ENCODE measurements at regions not wholly inside any gene's neighbourhood (a gene's known extent, or its start where the extent isn't known, plus 50 kb on each side); places are given as distances from the start of the nearest gene placed in this dataset.

- ATAC-seq (no peak), DNase-seq (no peak)
- intact Hi-C loops (cut with DNase I), result no loop called here
- Histone ChIP-seq H3K4me3 (no peak overlapping the region), H3K27ac (no peak overlapping the region), H3K9me3 (peaks cover 0 to 12% (median 7%) of the 10 kb centered on the region in 11 donors), H3K4me1 (no peaks in the 10 kb centered on the region), H3K36me3 (no peaks in the 10 kb centered on the region), H3K27me3 (peaks cover 0 to 29% (median 15%) of the 10 kb centered on the region in 7 donors)
- 46 to 71% methylated on average over 3 of the region's 3 CpGs for WGBS, 2 donors
- no peak for TF ChIP-seq CTCF (IDR thresholded peaks at IDR 0.05)
Observed at GRCh38 chr20:56796345-56796744, 167.2 kb downstream of the TFAP2C start.

- Histone ChIP-seq H3K9me3 (peaks cover 0 to 12% (median 7%) of the 10 kb centered on the region in 11 donors), H3K36me3 (no peaks in the 10 kb centered on the region), H3K4me3 (no peak overlapping the region), H3K27me3 (peaks cover 0 to 33% (median 13%) of the 10 kb centered on the region in 7 donors), H3K4me1 (no peaks in the 10 kb centered on the region), H3K27ac (no peak overlapping the region)
- intact Hi-C loops (cut with DNase I), result no loop called here
- TF ChIP-seq CTCF (IDR thresholded peaks at IDR 0.05), result no peak
- WGBS, 2 donors, result 51 to 58% methylated on average over 2 of the region's 2 CpGs
- DNase-seq (no peak), ATAC-seq (no peak)
Observed at GRCh38 chr20:56797023-56797422, 167.9 kb downstream of the TFAP2C start.

GRCh38 chr20:56798634-56799033 is 169.5 kb downstream of the TFAP2C start:
- intact Hi-C loops (cut with DNase I), result no loop called here
- 61 to 84% methylated on average over 1 of the region's 1 CpG for WGBS, 2 donors
- H3K36me3 ChIP-seq, result no peaks in the 10 kb centered on the region

GRCh38 chr20:56799187-56799586 is 170.1 kb downstream of the TFAP2C start:
- no peaks in the 10 kb centered on the region for H3K36me3 ChIP-seq
- H3K9me3 ChIP-seq, result peaks cover 0 to 12% (median 7%) of the 10 kb centered on the region in 11 donors
- intact Hi-C loops (cut with DNase I), result no loop called here
- no peak overlapping the region for H3K4me3 ChIP-seq
- H3K4me1 ChIP-seq, result no peaks in the 10 kb centered on the region
- TF ChIP-seq CTCF (IDR thresholded peaks at IDR 0.05), result no peak
- ATAC-seq (no peak), DNase-seq (no peak)
- H3K27me3 ChIP-seq, result peaks cover 0 to 31% (median 3%) of the 10 kb centered on the region in 7 donors
- no peak overlapping the region for H3K27ac ChIP-seq
- WGBS, 2 donors, result 92 to 96% methylated on average over 2 of the region's 2 CpGs

More at GRCh38 chr20:56798634-56799033, 169.5 kb downstream of the TFAP2C start:
- Histone ChIP-seq H3K27ac (no peak overlapping the region), H3K4me3 (no peak overlapping the region), H3K4me1 (no peaks in the 10 kb centered on the region), H3K27me3 (peaks cover 0 to 27% (median 7%) of the 10 kb centered on the region in 7 donors), H3K9me3 (peaks cover 0 to 12% (median 7%) of the 10 kb centered on the region in 11 donors)
- DNase-seq (no peak), ATAC-seq (no peak)
- no peak for TF ChIP-seq CTCF (IDR thresholded peaks at IDR 0.05)
